ENCODE measurements at regions not wholly inside any gene's neighbourhood (a gene's known extent, or its start where the extent isn't known, plus 50 kb on each side); places are given as distances from the start of the nearest gene placed in this dataset.

DNA sequence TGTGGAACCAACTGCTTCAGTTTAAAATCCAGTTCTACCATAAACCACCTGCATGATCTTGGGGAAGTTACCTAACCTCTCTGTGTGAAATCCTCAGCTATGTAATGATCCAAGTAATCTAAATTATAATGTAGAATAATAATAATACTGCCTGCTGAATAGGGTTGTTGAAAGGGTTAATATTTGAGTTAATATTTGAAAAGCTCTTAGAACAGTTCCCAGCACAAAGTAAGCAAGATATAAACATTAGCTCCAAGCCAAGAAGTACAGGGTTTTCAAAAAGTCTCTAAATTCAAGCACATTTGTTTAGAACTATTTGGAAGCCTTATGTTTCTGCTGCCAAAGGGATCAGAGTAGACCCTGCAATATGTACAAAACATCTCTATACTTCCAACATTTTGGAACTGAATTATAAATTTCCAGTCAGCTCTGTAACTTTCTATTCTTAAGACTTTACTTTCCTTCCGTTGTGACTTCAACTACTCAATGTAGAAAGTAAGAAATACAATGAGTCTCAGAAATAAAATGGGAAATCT lies 76.7 kb upstream of the FAM9C start:
- DNase-seq (no peak), ATAC-seq (no peak)
- intact Hi-C loops (cut with DNase I): loop anchor here in 1 of 2 donors (5.0 kb wide), 1 partner anchor 149 kb away; no protein-coding TSS in a partner anchor

DNA sequence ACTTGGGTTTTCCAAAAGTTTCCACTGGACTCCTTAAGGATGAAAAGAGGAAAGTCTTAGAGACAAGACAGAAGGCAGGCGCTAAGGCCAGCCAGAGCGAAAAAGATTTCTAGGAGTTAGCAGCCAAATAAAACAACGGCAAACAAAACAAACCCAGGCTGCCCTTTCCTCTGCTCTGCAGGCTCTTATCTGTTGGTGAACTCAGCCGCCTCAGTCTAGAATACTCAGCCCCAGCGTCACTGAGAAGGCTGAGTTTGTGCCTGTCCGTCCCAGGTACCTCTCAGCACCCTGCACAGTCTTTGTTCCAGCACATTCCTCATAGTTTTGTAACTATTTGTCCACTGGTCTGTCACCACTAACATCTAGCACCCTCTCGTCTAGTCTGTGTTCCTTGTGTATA lies 75.6 kb upstream of the FAM9C start:
- ATAC-seq: peak; percentile 93 to 98
- DNase-seq: peak; percentile 56
- intact Hi-C loops (cut with DNase I): loop anchor here in 1 of 2 donors (5.0 kb wide), 1 partner anchor 148 kb away; no protein-coding TSS in a partner anchor

- ATAC-seq (peak in 1 of 2 donors; percentile 31), DNase-seq (no peak)
- intact Hi-C loops (cut with DNase I): loop anchor here in 1 of 2 donors (10.0 kb wide), 1 partner anchor 105 kb away; no protein-coding TSS in a partner anchor
Measured at GRCh38 chrX:13119386-13119785, 75.0 kb upstream of the FAM9C start.

DNA sequence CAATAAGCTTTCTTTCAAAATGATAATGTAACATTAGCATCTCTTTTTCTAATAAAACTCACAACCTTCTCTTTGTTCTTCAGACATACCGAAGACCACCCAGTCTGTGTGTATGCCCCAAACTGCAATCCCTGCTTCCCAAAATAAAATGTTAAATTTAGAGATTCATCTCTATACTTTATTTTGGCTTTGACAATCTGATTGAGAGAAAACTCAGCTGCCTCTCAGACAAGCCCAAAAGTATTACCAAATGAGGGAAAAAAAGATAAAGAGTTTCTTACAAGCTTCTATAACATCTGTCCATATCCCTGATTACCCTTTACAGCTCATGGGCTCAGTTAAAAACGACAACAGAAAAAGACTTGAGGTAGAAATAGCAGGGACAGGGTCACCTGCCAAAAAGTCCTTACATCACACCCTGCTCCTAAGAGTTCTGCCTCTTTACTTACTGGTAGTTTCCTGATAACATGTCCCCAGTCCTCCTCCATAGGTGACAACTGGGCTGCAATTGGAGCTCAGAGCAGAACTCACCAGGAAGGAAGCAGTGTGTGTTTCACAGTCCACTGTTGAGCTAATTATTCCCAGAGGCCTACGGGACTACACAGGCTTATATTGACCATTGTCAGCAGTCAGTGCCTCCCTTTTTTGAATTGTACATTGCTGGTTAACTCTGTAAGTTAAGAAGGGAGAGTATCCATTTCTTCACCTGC lies 70.9 kb upstream of the FAM9C start:
- intact Hi-C loops (cut with DNase I): loop anchor here in 1 of 2 donors (10.0 kb wide), 1 partner anchor 110 kb away; no protein-coding TSS in a partner anchor
- ATAC-seq (no peak), DNase-seq (no peak)

- no peak for ATAC-seq
- intact Hi-C loops (cut with DNase I): loop anchor here in 1 of 2 donors (10.0 kb wide), 1 partner anchor 112 kb away; no protein-coding TSS in a partner anchor
- no peak for DNase-seq
Measured at GRCh38 chrX:13112499-13112898, 68.1 kb upstream of the FAM9C start.

DNA sequence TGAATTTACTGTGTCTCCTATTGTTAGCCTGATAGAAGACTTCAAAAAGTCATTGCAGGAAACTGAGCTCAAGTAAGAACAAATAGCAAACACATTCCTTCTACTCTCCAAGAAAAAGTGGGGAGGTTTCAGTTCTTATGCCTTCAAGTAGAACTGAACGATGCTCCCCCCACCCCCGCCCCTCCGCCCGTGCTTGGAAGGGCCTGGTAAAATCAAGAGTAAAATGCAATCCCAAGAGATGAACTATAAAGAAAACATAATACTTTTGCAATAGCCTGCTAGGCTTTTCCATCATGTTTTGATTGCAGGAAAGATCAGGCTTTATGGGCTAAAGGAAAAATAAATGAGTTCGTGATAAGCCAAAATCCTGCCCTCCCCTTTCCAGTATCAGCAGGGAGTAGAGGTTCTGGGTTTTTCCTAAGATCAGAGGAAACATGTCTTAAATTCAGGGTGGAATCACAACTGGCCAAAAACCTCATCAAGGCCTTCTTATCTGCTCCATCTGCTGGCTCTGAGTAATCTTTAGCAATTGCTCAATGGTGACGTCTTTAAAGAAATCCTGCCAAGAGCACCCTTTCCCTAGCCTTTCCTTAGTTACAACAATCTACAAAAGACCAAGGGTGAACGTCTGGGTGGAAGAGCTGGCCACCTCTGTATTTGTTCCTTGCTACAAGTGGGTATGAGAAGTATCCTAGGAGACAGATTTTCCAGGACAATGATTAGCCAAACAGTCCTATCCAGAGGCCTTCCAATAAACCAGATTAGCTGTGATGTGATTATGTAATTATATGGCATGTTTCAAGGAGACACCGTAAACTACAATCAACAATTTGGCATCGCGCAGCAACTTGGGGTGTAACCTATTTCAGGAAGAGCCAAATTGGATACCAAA lies 66.3 kb upstream of the FAM9C start:
- peak; percentile 56 for DNase-seq
- peak; percentile 71 to 95 for ATAC-seq
- intact Hi-C loops (cut with DNase I): loop anchor here in 1 of 2 donors (10.0 kb wide), 1 partner anchor 114 kb away; no protein-coding TSS in a partner anchor

GRCh38 chrX:13109817-13110216 lies 65.4 kb upstream of the FAM9C start:
- intact Hi-C loops (cut with DNase I): loop anchor here in 1 of 2 donors (10.0 kb wide), 1 partner anchor 115 kb away; no protein-coding TSS in a partner anchor
- peak in 1 of 2 donors; percentile 39 for ATAC-seq
- no peak for DNase-seq

DNA sequence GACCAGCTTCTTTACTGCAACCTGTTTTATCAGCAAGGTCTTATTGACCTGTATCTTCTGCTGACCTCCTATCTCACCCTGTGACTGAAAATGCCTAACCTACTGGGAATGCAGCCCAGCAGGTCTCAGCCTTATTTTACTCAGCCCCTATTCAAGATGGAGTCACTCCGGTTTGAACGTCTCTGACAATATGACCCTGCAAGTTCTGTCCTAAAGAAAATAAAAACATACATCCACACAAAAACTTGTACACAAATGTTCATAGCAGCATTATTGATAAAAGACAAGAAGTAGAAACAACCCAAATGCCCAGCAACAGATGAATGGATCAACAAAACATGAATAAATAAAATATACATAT lies 59.5 kb upstream of the FAM9C start:
- no peak for ATAC-seq
- intact Hi-C loops (cut with DNase I): no loop called here
- DNase-seq: no peak

GRCh38 chrX:13103188-13103913 lies 58.9 kb upstream of the FAM9C start:
- ATAC-seq: no peak
- intact Hi-C loops (cut with DNase I): no loop called here
- DNase-seq: no peak

GRCh38 chrX:13102636-13103035 lies 58.2 kb upstream of the FAM9C start:
- intact Hi-C loops (cut with DNase I): no loop called here
- ATAC-seq (no peak), DNase-seq (no peak)

DNA sequence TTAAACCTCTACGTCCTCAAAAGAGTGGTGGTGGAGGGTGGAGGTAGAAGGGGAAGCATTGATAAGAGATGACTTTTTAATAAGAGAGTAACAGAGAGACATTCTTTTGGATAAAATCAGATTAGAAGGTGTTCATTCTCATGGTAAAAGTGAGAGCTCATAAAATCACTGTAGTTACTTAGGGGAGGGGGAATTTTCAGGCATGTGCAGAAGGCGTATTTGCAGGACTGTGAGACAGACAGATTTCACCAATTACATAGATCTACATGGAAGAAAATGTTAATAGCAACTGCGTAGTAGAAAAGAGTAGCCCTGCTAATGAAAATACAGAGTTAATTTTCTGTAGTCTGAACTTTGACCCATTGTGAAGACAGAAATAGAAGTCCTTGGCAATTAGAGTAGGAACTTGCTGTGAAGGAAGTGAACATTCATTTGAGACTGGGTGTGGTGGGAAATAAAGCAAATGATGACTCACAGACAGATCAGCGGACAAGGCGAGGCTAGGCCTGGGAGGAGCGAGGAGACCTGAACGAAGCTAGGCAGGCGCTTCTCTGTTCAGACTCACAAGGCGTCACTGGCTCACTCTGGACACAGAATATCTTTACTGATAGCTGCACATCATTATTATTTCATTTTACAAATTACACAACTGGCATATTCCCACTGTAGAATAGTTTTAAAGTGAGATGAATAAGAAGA lies 57.2 kb upstream of the FAM9C start:
- peak; percentile 77 for DNase-seq
- intact Hi-C loops (cut with DNase I): no loop called here

DNA sequence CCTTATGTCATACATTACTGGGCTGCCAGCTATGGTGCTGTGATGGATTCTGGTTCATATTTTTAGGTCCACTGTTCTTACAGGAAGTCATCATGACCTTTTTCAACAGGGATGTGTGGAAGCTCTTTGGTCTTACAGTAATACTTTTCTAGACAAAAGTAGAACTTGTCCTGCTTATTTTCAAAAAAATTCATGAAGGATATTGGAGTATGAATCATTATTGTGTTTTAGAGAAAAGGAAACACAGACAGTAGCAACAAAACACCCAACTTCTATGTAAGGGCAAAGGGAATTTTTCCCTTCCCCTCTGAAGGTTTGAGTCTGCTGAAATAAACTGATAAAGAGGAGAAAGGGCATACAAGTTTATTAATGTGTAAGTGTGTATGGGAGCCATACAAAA lies 54.7 kb upstream of the FAM9C start:
- DNase-seq (no peak), ATAC-seq (no peak)
- intact Hi-C loops (cut with DNase I): loop anchor here in 1 of 2 donors (5.0 kb wide), 1 partner anchor 122 kb away; the partner anchor contains the start of gene TMSB4X

More for the DNA sequence above, 57.2 kb upstream of the FAM9C start:
- peak; percentile 94 to 100 for ATAC-seq

GRCh38 chrX:13096728-13097127 lies 52.3 kb upstream of the FAM9C start:
- intact Hi-C loops (cut with DNase I): loop anchor here in 1 of 2 donors (5.0 kb wide), 1 partner anchor 119 kb away; the partner anchor contains the start of gene TMSB4X
- DNase-seq (no peak), ATAC-seq (no peak)

DNA sequence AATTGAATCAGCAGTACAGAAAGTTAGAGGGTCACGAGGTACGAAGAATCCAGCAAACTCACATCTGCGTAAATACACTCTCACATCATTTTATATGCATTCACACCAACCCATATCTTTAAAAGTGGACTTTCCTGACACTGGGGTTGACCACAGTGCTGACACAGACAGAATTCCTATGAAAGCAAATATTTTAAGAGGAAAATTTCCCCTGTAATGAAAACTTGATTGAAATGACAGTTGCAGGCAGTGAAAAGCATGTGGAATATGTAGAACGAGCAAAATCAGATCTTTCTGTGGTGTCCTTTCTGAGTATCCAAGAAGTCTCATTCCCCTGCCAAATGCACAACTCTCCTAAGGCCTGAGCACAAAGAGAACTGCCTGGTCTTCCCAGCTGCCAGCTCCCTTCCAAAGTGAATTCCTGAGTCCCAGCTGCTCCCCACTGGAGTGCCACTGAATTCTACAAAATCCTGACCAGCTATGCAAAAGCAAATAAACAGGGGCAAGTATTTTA lies 50.5 kb upstream of the FAM9C start:
- DNase-seq (no peak), ATAC-seq (peak; percentile 29 to 53)
- intact Hi-C loops (cut with DNase I): loop anchor here in 1 of 2 donors (5.0 kb wide), 1 partner anchor 118 kb away; the partner anchor contains the start of gene TMSB4X

DNA sequence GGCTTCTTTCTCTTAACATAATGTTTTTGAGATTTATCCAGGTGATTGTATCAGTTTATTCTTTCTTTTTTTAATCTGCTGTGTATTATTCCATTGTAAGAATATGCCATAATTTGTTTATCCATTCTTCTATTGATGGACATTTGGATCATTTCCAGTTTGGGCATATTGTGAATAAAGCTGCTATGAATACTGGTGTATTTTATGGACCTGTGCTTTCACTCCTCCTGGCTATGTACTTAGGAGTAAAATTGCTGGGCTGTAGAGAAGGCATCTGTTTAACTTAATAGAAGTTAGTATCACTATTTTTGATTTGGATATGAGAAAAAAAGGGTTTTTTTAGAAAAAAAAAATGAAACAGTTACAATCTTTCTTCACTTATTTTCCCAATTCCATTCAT lies 50.0 kb upstream of the FAM9C start:
- no peak for DNase-seq
- intact Hi-C loops (cut with DNase I): no loop called here
- ATAC-seq: no peak

Data from left cardiac atrium (tissue), 4 donors.